K562 (cell line): ENCODE measurements at regions not wholly inside any gene's neighbourhood (a gene's known extent, or its start where the extent isn't known, plus 50 kb on each side); places are given as distances from the start of the nearest gene placed in this dataset.

ENCODE experiments used
- MAZ ChIP-seq, 2 experiments: fragments of 450-650 bp in 1 of 2; sonication (generic) in 1 of 2; formaldehyde crosslinking; IDR thresholded peaks in 1 of 2; conservative IDR thresholded peaks in 1 of 2; 2 replicates each; pipeline versions ENCODE4 v1.4.0 to v1.5.0; 2020; ENCODE audit warnings: mild to moderate bottlenecking in 1 of 2, missing genetic modification reagents in 1 of 2
- TGIF2 ChIP-seq: sonication (generic); formaldehyde crosslinking; IDR thresholded peaks from 2 replicates; pipeline ENCODE4 v1.8.1; 2022; ENCODE audit warnings: mild to moderate bottlenecking, missing genetic modification reagents, moderate library complexity
- ZBTB7A ChIP-seq: IDR thresholded peaks from 2 replicates; pipeline ENCODE4 v1.6.1; 2011; ENCODE audit warnings: low read depth, mild to moderate bottlenecking, low read length, moderate library complexity, borderline replicate concordance; ENCODE audit not compliant: control insufficient read depth
- ZFX ChIP-seq: sonication (generic); formaldehyde crosslinking; IDR thresholded peaks from 2 replicates; pipeline ENCODE4 v1.8.0; 2022; ENCODE audit warnings: mild to moderate bottlenecking, missing genetic modification reagents, moderate library complexity
- ZNF175 ChIP-seq: fragments of 200-800 bp; sonication (Bioruptor generic); IDR thresholded peaks from 2 replicates; pipeline ENCODE4 v1.6.1; 2016; ENCODE audit warnings: low read depth, mild to moderate bottlenecking, missing genetic modification characterization, missing compliant biosample characterization
- ZNF77 ChIP-seq: fragments of 250-450 bp; sonication (Bioruptor Pico); IDR thresholded peaks from 2 replicates; pipeline ENCODE4 v1.5.0; 2020

- TF ChIP-seq ZNF175 (no peak), TGIF2 (CRISPR knock-in tag) (no peak), ZNF77 (CRISPR knock-in tag) (no peak), MAZ (CRISPR knock-in tag; conservative IDR thresholded peaks at IDR 0.05 in 1 of 2, IDR thresholded peaks at IDR 0.05 in 1 of 2) (no peak), ZFX (CRISPR knock-in tag) (no peak), ZBTB7A (no peak)
Observed at GRCh38 chr7:113010377-113010776, 76.2 kb downstream of the GPR85 start.
